Endodermal cell (in vitro differentiated cells): ENCODE measurements at regions not wholly inside any gene's neighbourhood (a gene's known extent, or its start where the extent isn't known, plus 50 kb on each side); places are given as distances from the start of the nearest gene placed in this dataset.

ENCODE experiments used
- DNase-seq: peaks from one replicate; pipeline ENCODE4 v3.0.0-alpha.2; 2017
- H3K27ac ChIP-seq: 2 replicates; pipeline ENCODE4 v1.5.1; 2013; ENCODE audit warnings: mild to moderate bottlenecking, low read depth, low read length, moderate library complexity
- H3K27me3 ChIP-seq: 2 replicates; pipeline ENCODE4 v1.6.1; 2013; ENCODE audit warnings: mild to moderate bottlenecking, low read length, moderate library complexity; ENCODE audit not compliant: insufficient read depth, control insufficient read depth, poor library complexity, severe bottlenecking
- H3K36me3 ChIP-seq: 2 replicates; pipeline ENCODE4 v1.7.0; 2013; ENCODE audit warnings: mild to moderate bottlenecking, low read length, moderate library complexity; ENCODE audit not compliant: control insufficient read depth, insufficient read depth
- H3K4me1 ChIP-seq: one replicate; pipeline ENCODE4 v1.7.0; 2013; ENCODE audit warnings: low read length; ENCODE audit not compliant: control insufficient read depth, insufficient read depth
- H3K4me3 ChIP-seq: 2 replicates; pipeline ENCODE4 v1.5.1; 2013; ENCODE audit warnings: mild to moderate bottlenecking, low read length, moderate library complexity
- H3K9ac ChIP-seq: 2 replicates; pipeline ENCODE4 v1.6.1; 2013; ENCODE audit warnings: mild to moderate bottlenecking, low read length, moderate library complexity; ENCODE audit not compliant: poor library complexity, severe bottlenecking; ENCODE audit errors: extremely low read depth
- H3K9me3 ChIP-seq: 2 replicates; pipeline ENCODE4 v1.6.1; 2013; ENCODE audit warnings: mild to moderate bottlenecking, low read length, moderate library complexity; ENCODE audit not compliant: control insufficient read depth
- H3K27ac Mint-ChIP-seq: 2 replicates; pipeline ENCODE4 v1.8.0; 2020; ENCODE audit warnings: mixed read lengths
- H3K27me3 Mint-ChIP-seq: 2 replicates; pipeline ENCODE4 v1.8.0; 2021; ENCODE audit warnings: mild to moderate bottlenecking, mixed read lengths; ENCODE audit not compliant: insufficient read depth
- H3K36me3 Mint-ChIP-seq: 2 replicates; pipeline ENCODE4 v1.8.0; 2020; ENCODE audit warnings: low read depth, mixed read lengths
- H3K4me1 Mint-ChIP-seq: 2 replicates; pipeline ENCODE4 v1.8.0; 2020; ENCODE audit warnings: mixed read lengths
- H3K4me3 Mint-ChIP-seq: 2 replicates; pipeline ENCODE4 v1.8.0; 2020; ENCODE audit warnings: mild to moderate bottlenecking, moderate library complexity, mixed read lengths
- H3K9me3 Mint-ChIP-seq: 2 replicates; pipeline ENCODE4 v1.8.0; 2020; ENCODE audit warnings: mild to moderate bottlenecking, mixed read lengths
- CTCF ChIP-seq: fragments of 200-600 bp; sonication (generic); conservative IDR thresholded peaks from 2 replicates; pipeline ENCODE4 v1.5.0; 2021; ENCODE audit warnings: antibody characterized with exemption, mild to moderate bottlenecking
- WGBS, 2 experiments: methylation state at CpG; one replicate each; pipeline versions ENCODE4 v1.1.5 to v1.1.7; 2013; ENCODE audit warnings: missing lambda C conversion rate in 2 of 2, mixed read lengths in 1 of 2; ENCODE audit not compliant: insufficient coverage in 1 of 2, insufficient read length in 1 of 2; 5-methylcytosine and 5-hydroxymethylcytosine counted together

DNA sequence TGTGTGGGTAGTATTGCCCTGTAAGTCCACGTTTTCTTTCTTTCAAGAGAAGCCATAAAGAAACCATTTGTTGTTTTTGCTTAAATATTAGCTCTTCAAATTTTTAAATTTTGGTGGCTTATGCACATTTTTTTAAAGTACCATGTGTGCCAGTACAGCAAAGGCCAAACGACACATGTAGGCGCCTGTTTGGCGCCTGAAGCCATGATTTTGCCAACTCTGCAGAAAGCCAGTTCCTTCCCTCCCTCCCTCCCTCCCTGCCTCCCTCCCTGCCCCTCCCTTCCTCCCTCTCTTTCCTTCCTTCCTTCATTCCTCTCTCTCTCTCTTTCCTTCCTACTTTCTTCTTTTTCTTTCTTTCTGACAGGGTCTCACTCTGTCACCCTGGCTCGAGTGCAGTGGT lies 65.9 kb upstream of the LIMCH1 start:
- Mint-ChIP-seq H3K27me3 (peaks cover 8% of the 10 kb centered on the region), H3K36me3 (no peaks in the 10 kb centered on the region), H3K4me1 (peaks cover 13% of the 10 kb centered on the region), H3K9me3 (no peaks in the 10 kb centered on the region), H3K27ac (no peak overlapping the region), H3K4me3 (no peak overlapping the region)
- DNase-seq: no peak
- no peaks in the 10 kb centered on the region for H3K9me3 ChIP-seq
- no peaks in the 10 kb centered on the region for H3K4me1 ChIP-seq
- no peak overlapping the region for H3K4me3 ChIP-seq
- H3K27me3 ChIP-seq: no peaks in the 10 kb centered on the region
- no peak for TF ChIP-seq CTCF
- no peak overlapping the region for H3K9ac ChIP-seq
- H3K27ac ChIP-seq: no peak overlapping the region
- H3K36me3 ChIP-seq: no peaks in the 10 kb centered on the region
- WGBS, 2 experiments: 93 to 95% methylated on average over 5 of the region's 5 CpGs

- H3K27me3 ChIP-seq: no peaks in the 10 kb centered on the region
- no peaks in the 10 kb centered on the region for H3K36me3 ChIP-seq
- no peak overlapping the region for H3K27ac ChIP-seq
- H3K9ac ChIP-seq: no peak overlapping the region
- H3K4me3 ChIP-seq: no peak overlapping the region
- Mint-ChIP-seq H3K4me3 (no peak overlapping the region), H3K27me3 (peaks cover 9% of the 10 kb centered on the region), H3K9me3 (no peaks in the 10 kb centered on the region), H3K4me1 (peaks cover 16% of the 10 kb centered on the region), H3K27ac (no peak overlapping the region), H3K36me3 (no peaks in the 10 kb centered on the region)
- H3K4me1 ChIP-seq: no peaks in the 10 kb centered on the region
- 86 to 92% methylated on average over 1 to 2 of the region's 2 CpGs for WGBS, 2 experiments
- TF ChIP-seq CTCF: no peak
- H3K9me3 ChIP-seq: no peaks in the 10 kb centered on the region
- no peak for DNase-seq
These were observed 64.8 kb upstream of the LIMCH1 start for GRCh38 chr4:41473176-41473575.

DNA sequence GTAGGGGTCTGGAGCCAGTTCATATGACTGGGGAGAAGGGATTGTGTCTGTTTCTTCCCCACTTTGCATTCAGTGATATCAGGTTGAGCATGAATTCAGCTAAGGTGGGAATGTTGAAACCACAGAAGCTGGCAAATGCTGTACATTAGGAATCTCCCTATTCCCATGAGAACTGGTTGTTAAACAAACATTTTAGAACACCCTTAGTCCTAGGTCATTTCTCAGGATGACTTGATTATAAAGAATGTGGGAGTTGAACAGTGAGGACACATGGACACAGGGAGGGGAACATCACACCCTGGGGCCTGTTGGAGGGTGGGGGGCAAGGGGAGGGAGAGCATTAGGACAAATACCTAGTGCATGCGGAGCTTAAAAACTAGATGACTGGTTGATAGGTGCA lies 62.6 kb upstream of the LIMCH1 start:
- no peak for TF ChIP-seq CTCF

More for the DNA sequence above, 62.6 kb upstream of the LIMCH1 start:
- no peak for DNase-seq
- peaks cover 16% of the 10 kb centered on the region for H3K4me1 Mint-ChIP-seq
- Histone ChIP-seq H3K36me3 (no peaks in the 10 kb centered on the region), H3K27me3 (no peaks in the 10 kb centered on the region), H3K4me1 (no peaks in the 10 kb centered on the region), H3K9ac (no peak overlapping the region), H3K27ac (no peak overlapping the region), H3K4me3 (no peak overlapping the region), H3K9me3 (no peaks in the 10 kb centered on the region)
- no peak overlapping the region for H3K4me3 Mint-ChIP-seq
- no peaks in the 10 kb centered on the region for H3K9me3 Mint-ChIP-seq
- H3K27me3 Mint-ChIP-seq: peaks cover 5% of the 10 kb centered on the region
- H3K36me3 Mint-ChIP-seq: no peaks in the 10 kb centered on the region
- H3K27ac Mint-ChIP-seq: no peak overlapping the region
- 95% methylated on average over 1 of the region's 1 CpG; no CpG with 5 or more reads in 1 of the 2 experiments for WGBS, 2 experiments
